Sigmoid colon (tissue), 6 donors: ENCODE measurements at regions not wholly inside any gene's neighbourhood (a gene's known extent, or its start where the extent isn't known, plus 50 kb on each side); places are given as distances from the start of the nearest gene placed in this dataset.

ENCODE experiments used
- DNase-seq: peaks from one replicate; pipeline ENCODE4 v3.0.0-alpha.2; 2019
- H3K27ac ChIP-seq, 4 donors: fragments of 200-600 bp; sonication (generic); one replicate each; pipeline ENCODE4 v1.5.1; 2016 to 2019; ENCODE audit warnings: mild to moderate bottlenecking in 1 of 4
- H3K27me3 ChIP-seq, 3 donors: fragments of 200-600 bp; sonication (generic); one replicate each; pipeline ENCODE4 v1.5.1; 2019; ENCODE audit warnings: mild to moderate bottlenecking in 1 of 3
- H3K36me3 ChIP-seq, 4 donors: fragments of 200-600 bp; sonication (generic); one replicate each; pipeline ENCODE4 v1.5.1; 2016 to 2019
- H3K4me1 ChIP-seq, 4 donors: fragments of 200-600 bp; sonication (generic); one replicate each; pipeline ENCODE4 v1.5.1; 2017 to 2019
- H3K4me3 ChIP-seq, 4 donors: fragments of 200-600 bp; sonication (generic); one replicate each; pipeline ENCODE4 v1.5.1; 2017 to 2019; ENCODE audit warnings: mild to moderate bottlenecking in 2 of 4, moderate library complexity in 1 of 4
- H3K9me3 ChIP-seq, 4 donors: fragments of 200-600 bp in 3 of 4; sonication (generic) in 3 of 4; one replicate each; pipeline versions ENCODE4 v1.5.1 to v1.6.1; 2013 to 2019
- CTCF ChIP-seq, 4 experiments: fragments of 450-650 bp in 3 of 4; fragments of 200-600 bp in 1 of 4; IDR thresholded peaks; one replicate each; pipeline ENCODE4 v1.5.1; 2016 to 2019; ENCODE audit warnings: antibody characterized with exemption in 4 of 4, mild to moderate bottlenecking in 3 of 4, moderate library complexity in 2 of 4
- EP300 ChIP-seq, 4 donors: sonication (generic); formaldehyde crosslinking; IDR thresholded peaks; one replicate each; pipeline ENCODE4 v1.6.1; 2017; ENCODE audit warnings: antibody characterized with exemption in 4 of 4
- POLR2A ChIP-seq, 2 donors: fragments of 450-650 bp; IDR thresholded peaks; one replicate each; pipeline ENCODE4 v1.6.1; 2016; ENCODE audit warnings: antibody characterized with exemption in 2 of 2, mild to moderate bottlenecking in 2 of 2, moderate library complexity in 2 of 2
- POLR2AphosphoS5 ChIP-seq, 4 donors: sonication (generic); formaldehyde crosslinking; IDR thresholded peaks; one replicate each; pipeline ENCODE4 v1.6.1; 2017; ENCODE audit warnings: antibody characterized with exemption in 4 of 4
- WGBS, 2 donors: extraction: QIAGEN DNeasy Blood & Tissue Kit; methylation state at CpG; one replicate each; pipeline ENCODE4 v1.1.7; 2013; 5-methylcytosine and 5-hydroxymethylcytosine counted together
- intact Hi-C: fragments of 100-400 bp; cut with DNase I; formaldehyde crosslinking; loops from one replicate; pipeline ENCODE4 v1.15.1; 2023
- donor health status: healthy with polysubstance abuse.
- donor health status: healthy.

- no peak for DNase-seq
- intact Hi-C loops: no loop called here
- TF ChIP-seq POLR2A (IDR thresholded peaks at IDR 0.05) (no peak), POLR2AphosphoS5 (IDR thresholded peaks at IDR 0.05) (no peak), CTCF (IDR thresholded peaks at IDR 0.05) (no peak), EP300 (IDR thresholded peaks at IDR 0.05) (no peak)
- Histone ChIP-seq H3K9me3 (no peaks in the 10 kb centered on the region), H3K27ac (no peak overlapping the region), H3K4me3 (no peak overlapping the region), H3K36me3 (no peaks in the 10 kb centered on the region), H3K27me3 (peaks cover 0 to 9% (median 6%) of the 10 kb centered on the region in 3 donors), H3K4me1 (no peaks in the 10 kb centered on the region)
- 94 to 95% methylated on average over 8 of the region's 8 CpGs for WGBS, 2 donors
Measured at GRCh38 chr2:45137966-45138695, 128.9 kb upstream of the SIX2 start.

- H3K27me3 ChIP-seq: no peaks in the 10 kb centered on the region
- H3K9me3 ChIP-seq: no peaks in the 10 kb centered on the region
- no peak for DNase-seq
- TF ChIP-seq POLR2A (IDR thresholded peaks at IDR 0.05): no peak
- no peak for TF ChIP-seq POLR2AphosphoS5 (IDR thresholded peaks at IDR 0.05)
- no peak for TF ChIP-seq CTCF (IDR thresholded peaks at IDR 0.05)
- no peak for TF ChIP-seq EP300 (IDR thresholded peaks at IDR 0.05)
- no peak overlapping the region for H3K27ac ChIP-seq
- no peaks in the 10 kb centered on the region for H3K36me3 ChIP-seq
- no peaks in the 10 kb centered on the region for H3K4me1 ChIP-seq
- 3 to 12% methylated on average over 3 of the region's 3 CpGs for WGBS, 2 donors
- intact Hi-C loops: no loop called here
- no peak overlapping the region for H3K4me3 ChIP-seq
Measured at GRCh38 chr2:45134726-45135125, 125.5 kb upstream of the SIX2 start.

- H3K9me3 ChIP-seq: no peaks in the 10 kb centered on the region
- 30 to 32% methylated on average over 1 of the region's 1 CpG for WGBS, 2 donors
- DNase-seq: no peak
- H3K27ac ChIP-seq: no peak overlapping the region
- no peak overlapping the region for H3K4me3 ChIP-seq
- TF ChIP-seq POLR2A (IDR thresholded peaks at IDR 0.05) (no peak), EP300 (IDR thresholded peaks at IDR 0.05) (no peak), POLR2AphosphoS5 (IDR thresholded peaks at IDR 0.05) (no peak), CTCF (IDR thresholded peaks at IDR 0.05) (no peak)
- no peaks in the 10 kb centered on the region for H3K27me3 ChIP-seq
- peaks cover 0 to under 1% (median 0%) of the 10 kb centered on the region in 4 donors for H3K4me1 ChIP-seq
- intact Hi-C loops: no loop called here
- no peaks in the 10 kb centered on the region for H3K36me3 ChIP-seq
Measured at GRCh38 chr2:45134014-45134413, 124.8 kb upstream of the SIX2 start.

- DNase-seq: no peak
- TF ChIP-seq POLR2A (IDR thresholded peaks at IDR 0.05) (no peak), POLR2AphosphoS5 (IDR thresholded peaks at IDR 0.05) (no peak)
- intact Hi-C loops: no loop called here
- WGBS, 2 donors: 82 to 90% methylated on average over 4 of the region's 4 CpGs
- H3K4me3 ChIP-seq: no peak overlapping the region
- no peaks in the 10 kb centered on the region for H3K36me3 ChIP-seq
- peaks cover 0 to 9% (median 0%) of the 10 kb centered on the region in 4 donors for H3K4me1 ChIP-seq
- no peak overlapping the region for H3K27ac ChIP-seq
- no peaks in the 10 kb centered on the region for H3K9me3 ChIP-seq
- no peaks in the 10 kb centered on the region for H3K27me3 ChIP-seq
Measured at GRCh38 chr2:45132551-45132950, 123.3 kb upstream of the SIX2 start.

- 60 to 87% methylated on average over 14 of the region's 14 CpGs for WGBS, 2 donors
- no peak for TF ChIP-seq EP300 (IDR thresholded peaks at IDR 0.05)
- TF ChIP-seq CTCF (IDR thresholded peaks at IDR 0.05): no peak
- TF ChIP-seq POLR2A (IDR thresholded peaks at IDR 0.05): no peak
- Histone ChIP-seq H3K27me3 (no peaks in the 10 kb centered on the region), H3K4me1 (peaks cover 0 to 9% (median 0%) of the 10 kb centered on the region in 4 donors), H3K36me3 (no peaks in the 10 kb centered on the region), H3K27ac (no peak overlapping the region), H3K4me3 (no peak overlapping the region), H3K9me3 (no peaks in the 10 kb centered on the region)
- no peak for DNase-seq
- intact Hi-C loops: no loop called here
Measured at GRCh38 chr2:45131587-45131986, 122.3 kb upstream of the SIX2 start.
